GM23338 (cell line): ENCODE measurements at regions not wholly inside any gene's neighbourhood (a gene's known extent, or its start where the extent isn't known, plus 50 kb on each side); places are given as distances from the start of the nearest gene placed in this dataset.
A peak's percentile ranks its signal among the peaks of the same experiment; 100 is the strongest.

Experiments used
- ATAC-seq: fragments of 200-7000 bp; cut with Tn5 transposase; 3 replicates; pipeline ENCODE4 v1.9.1; 2020
- DNase-seq: peaks from one replicate; pipeline ENCODE4 v3.0.0-alpha.2; 2015; ENCODE audit warnings: low spot score
- H2AFZ ChIP-seq: fragments of 200-600 bp; sonication (generic); 2 replicates; pipeline ENCODE4 v1.8.0; 2016; ENCODE audit warnings: antibody characterized with exemption, mild to moderate bottlenecking, moderate library complexity
- H3F3A ChIP-seq: fragments of 200-600 bp; sonication (generic); replicated peaks from 2 replicates; pipeline ENCODE4 v1.8.0; 2017; ENCODE audit warnings: antibody characterized with exemption, mixed run types, low read depth
- H3K27ac ChIP-seq: fragments of 200-600 bp; sonication (generic); 2 replicates; pipeline ENCODE4 v1.6.1; 2016; ENCODE audit warnings: low read depth
- H3K27me3 ChIP-seq: fragments of 200-600 bp; sonication (generic); 2 replicates; pipeline ENCODE4 v1.8.0; 2016; ENCODE audit warnings: mild to moderate bottlenecking, mixed run types, moderate library complexity; ENCODE audit not compliant: insufficient read depth
- H3K36me3 ChIP-seq: fragments of 200-600 bp; sonication (generic); 2 replicates; pipeline ENCODE4 v1.8.0; 2016; ENCODE audit warnings: mild to moderate bottlenecking; ENCODE audit not compliant: insufficient read depth
- H3K4me1 ChIP-seq: fragments of 200-600 bp; sonication (generic); 2 replicates; pipeline ENCODE4 v1.8.0; 2016; ENCODE audit warnings: mild to moderate bottlenecking, moderate library complexity; ENCODE audit not compliant: insufficient read depth
- H3K4me2 ChIP-seq: fragments of 200-600 bp; sonication (generic); 2 replicates; pipeline ENCODE4 v1.7.1; 2017; ENCODE audit warnings: mixed run types
- H3K4me3 ChIP-seq: fragments of 200-600 bp; sonication (generic); 2 replicates; pipeline ENCODE4 v1.6.1; 2016; ENCODE audit warnings: mixed run types
- H3K79me2 ChIP-seq: fragments of 200-600 bp; sonication (generic); replicated peaks from 2 replicates; pipeline ENCODE4 v1.8.0; 2017; ENCODE audit warnings: mild to moderate bottlenecking; ENCODE audit not compliant: insufficient read depth
- H3K9me2 ChIP-seq: fragments of 200-600 bp; sonication (generic); 2 replicates; pipeline ENCODE4 v1.8.0; 2017; ENCODE audit not compliant: insufficient read depth
- H4K20me1 ChIP-seq: fragments of 200-600 bp; sonication (generic); replicated peaks from 2 replicates; pipeline ENCODE4 v1.8.0; 2017; ENCODE audit warnings: mild to moderate bottlenecking; ENCODE audit not compliant: insufficient read depth
- H3K27ac Mint-ChIP-seq: 2 replicates; pipeline ENCODE4 v1.8.0; 2020; ENCODE audit warnings: inconsistent platforms, mild to moderate bottlenecking, moderate library complexity, mixed read lengths
- H3K27me3 Mint-ChIP-seq: 3 replicates; pipeline ENCODE4 v1.8.0; 2022; ENCODE audit warnings: low read depth, mild to moderate bottlenecking, moderate library complexity, mixed read lengths, inconsistent platforms; ENCODE audit not compliant: insufficient read depth, poor library complexity
- H3K36me3 Mint-ChIP-seq: 3 replicates; pipeline ENCODE4 v1.8.0; 2021; ENCODE audit warnings: low read depth, mild to moderate bottlenecking, inconsistent platforms, moderate library complexity, mixed read lengths
- H3K4me1 Mint-ChIP-seq: 3 replicates; pipeline ENCODE4 v1.8.0; 2020; ENCODE audit warnings: mild to moderate bottlenecking, inconsistent platforms, mixed read lengths
- H3K4me3 Mint-ChIP-seq: 3 replicates; pipeline ENCODE4 v1.8.0; 2021; ENCODE audit warnings: moderate library complexity, mild to moderate bottlenecking, inconsistent platforms, mixed read lengths
- H3K9me3 Mint-ChIP-seq: 3 replicates; pipeline ENCODE4 v1.8.0; 2020; ENCODE audit warnings: moderate library complexity, mild to moderate bottlenecking, inconsistent platforms, mixed read lengths
- CREB1 ChIP-seq: fragments of 250-450 bp; sonication (Bioruptor Pico); IDR thresholded peaks from 2 replicates; pipeline ENCODE4 v1.5.0; 2020; ENCODE audit warnings: low read depth, mild to moderate bottlenecking, moderate library complexity
- EZH2 ChIP-seq: fragments of 200-600 bp; sonication (generic); IDR thresholded peaks from one replicate; pipeline ENCODE4 v1.8.0; 2017; ENCODE audit warnings: antibody characterized with exemption, mild to moderate bottlenecking, low read depth; ENCODE audit not compliant: unreplicated experiment
- EZH2phosphoT487 ChIP-seq: fragments of 200-600 bp; sonication (generic); IDR thresholded peaks from one replicate; pipeline ENCODE4 v1.8.1; 2018; ENCODE audit warnings: antibody characterized with exemption; ENCODE audit not compliant: unreplicated experiment
- JUNB ChIP-seq: IDR thresholded peaks from one replicate; pipeline ENCODE4 v1.6.1; 2016; ENCODE audit warnings: antibody characterized with exemption; ENCODE audit not compliant: unreplicated experiment
- NANOG ChIP-seq: IDR thresholded peaks from 2 replicates; pipeline ENCODE4 v1.6.1; 2016; ENCODE audit warnings: antibody characterized with exemption, borderline replicate concordance
- POLR2AphosphoS5 ChIP-seq: IDR thresholded peaks from 2 replicates; pipeline ENCODE4 v1.6.1; 2016; ENCODE audit warnings: antibody characterized with exemption, low read depth
- STAT1 ChIP-seq: IDR thresholded peaks from one replicate; pipeline ENCODE4 v1.6.1; 2016; ENCODE audit warnings: antibody characterized with exemption; ENCODE audit not compliant: unreplicated experiment
- ZNF114 ChIP-seq: fragments of 250-450 bp; sonication (Bioruptor Pico); IDR thresholded peaks from 2 replicates; pipeline ENCODE4 v1.5.0; 2020; ENCODE audit warnings: mild to moderate bottlenecking, moderate library complexity
- ZNF331 ChIP-seq: fragments of 250-450 bp; sonication (Bioruptor Pico); IDR thresholded peaks from 2 replicates; pipeline ENCODE4 v1.5.0; 2020; ENCODE audit warnings: low read depth, mild to moderate bottlenecking, moderate library complexity
- TF ChIP-seq, protein P1 (sequence below): IDR thresholded peaks from one replicate; pipeline ENCODE4 v1.6.1; 2018; ENCODE audit warnings: antibody characterized with exemption; ENCODE audit not compliant: unreplicated experiment
- TF ChIP-seq, protein P2 (sequence below): fragments of 250-450 bp; sonication (Bioruptor Pico); IDR thresholded peaks from 2 replicates; pipeline ENCODE4 v1.5.0; 2020; ENCODE audit warnings: mild to moderate bottlenecking, moderate library complexity
- TF ChIP-seq, protein P3 (sequence below): IDR thresholded peaks from 2 replicates; pipeline ENCODE4 v1.6.1; 2016; ENCODE audit warnings: antibody characterized with exemption
- TF ChIP-seq, protein P4 (sequence below), 2 experiments: fragments of 200-600 bp in 1 of 2; sonication (generic) in 1 of 2; conservative IDR thresholded peaks; 2 replicates each; pipeline versions ENCODE4 v1.5.1 to v1.6.1; 2016 to 2017; ENCODE audit warnings: antibody characterized with exemption in 2 of 2, low read depth in 2 of 2, mild to moderate bottlenecking in 2 of 2, moderate library complexity in 1 of 2

DNA sequence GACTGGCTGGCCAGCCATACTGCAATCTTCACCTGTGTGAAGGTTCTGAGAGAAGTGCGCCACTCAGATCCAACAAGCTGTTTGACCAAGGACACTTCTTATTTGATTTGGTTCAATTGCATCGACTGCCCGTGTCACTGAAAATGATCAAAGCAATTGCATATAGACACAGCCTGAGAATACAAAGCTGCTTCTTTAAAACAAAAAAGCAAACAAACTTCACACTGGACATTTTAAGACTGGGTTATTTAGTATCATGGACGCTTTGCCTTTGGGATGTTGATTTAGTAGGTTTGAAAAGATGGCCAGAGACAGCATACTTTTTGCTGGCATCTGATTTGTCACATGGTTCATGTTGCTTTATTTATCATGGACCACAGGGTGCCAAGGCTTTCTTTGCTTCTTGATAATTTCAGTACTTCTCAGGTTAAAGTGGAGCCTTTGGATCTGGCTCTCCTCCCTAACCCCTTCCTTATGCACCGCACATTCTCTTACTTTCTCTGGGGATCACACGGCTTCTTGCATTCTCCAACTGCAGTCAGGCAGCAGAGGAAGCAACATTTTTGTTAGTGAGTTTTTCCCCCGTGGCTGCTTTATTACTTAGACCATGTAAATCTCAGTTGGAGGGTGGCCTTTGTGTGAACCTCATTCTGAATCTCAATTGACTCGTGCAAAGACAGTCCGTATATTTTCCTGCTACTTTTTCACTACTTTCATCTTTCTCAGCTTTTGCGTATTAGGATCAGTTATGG lies 151.0 kb downstream of the CD47 start:
- no peak overlapping the region for H3K27ac ChIP-seq
- no peaks in the 10 kb centered on the region for H3K9me3 Mint-ChIP-seq
- H2AFZ ChIP-seq = peak overlapping the region; percentile 25

More for the DNA sequence above, 151.0 kb downstream of the CD47 start:
- H3K9me2 ChIP-seq = no peaks in the 10 kb centered on the region; the same call in 1 of the 2 replicates
- H3K27ac Mint-ChIP-seq = no peak overlapping the region
- H3K79me2 ChIP-seq = no peaks in the 10 kb centered on the region
- no peaks in the 10 kb centered on the region for H3K27me3 Mint-ChIP-seq
- no peaks in the 10 kb centered on the region for H3F3A ChIP-seq
- H3K27me3 ChIP-seq = no peaks in the 10 kb centered on the region
- TF ChIP-seq, protein P1, sequence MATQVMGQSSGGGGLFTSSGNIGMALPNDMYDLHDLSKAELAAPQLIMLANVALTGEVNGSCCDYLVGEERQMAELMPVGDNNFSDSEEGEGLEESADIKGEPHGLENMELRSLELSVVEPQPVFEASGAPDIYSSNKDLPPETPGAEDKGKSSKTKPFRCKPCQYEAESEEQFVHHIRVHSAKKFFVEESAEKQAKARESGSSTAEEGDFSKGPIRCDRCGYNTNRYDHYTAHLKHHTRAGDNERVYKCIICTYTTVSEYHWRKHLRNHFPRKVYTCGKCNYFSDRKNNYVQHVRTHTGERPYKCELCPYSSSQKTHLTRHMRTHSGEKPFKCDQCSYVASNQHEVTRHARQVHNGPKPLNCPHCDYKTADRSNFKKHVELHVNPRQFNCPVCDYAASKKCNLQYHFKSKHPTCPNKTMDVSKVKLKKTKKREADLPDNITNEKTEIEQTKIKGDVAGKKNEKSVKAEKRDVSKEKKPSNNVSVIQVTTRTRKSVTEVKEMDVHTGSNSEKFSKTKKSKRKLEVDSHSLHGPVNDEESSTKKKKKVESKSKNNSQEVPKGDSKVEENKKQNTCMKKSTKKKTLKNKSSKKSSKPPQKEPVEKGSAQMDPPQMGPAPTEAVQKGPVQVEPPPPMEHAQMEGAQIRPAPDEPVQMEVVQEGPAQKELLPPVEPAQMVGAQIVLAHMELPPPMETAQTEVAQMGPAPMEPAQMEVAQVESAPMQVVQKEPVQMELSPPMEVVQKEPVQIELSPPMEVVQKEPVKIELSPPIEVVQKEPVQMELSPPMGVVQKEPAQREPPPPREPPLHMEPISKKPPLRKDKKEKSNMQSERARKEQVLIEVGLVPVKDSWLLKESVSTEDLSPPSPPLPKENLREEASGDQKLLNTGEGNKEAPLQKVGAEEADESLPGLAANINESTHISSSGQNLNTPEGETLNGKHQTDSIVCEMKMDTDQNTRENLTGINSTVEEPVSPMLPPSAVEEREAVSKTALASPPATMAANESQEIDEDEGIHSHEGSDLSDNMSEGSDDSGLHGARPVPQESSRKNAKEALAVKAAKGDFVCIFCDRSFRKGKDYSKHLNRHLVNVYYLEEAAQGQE = no peak
- TF ChIP-seq ZNF114 (CRISPR knock-in tag) = no peak
- no peak for TF ChIP-seq POLR2AphosphoS5
- no peak for TF ChIP-seq EZH2
- no peak for TF ChIP-seq JUNB
- TF ChIP-seq NANOG = no peak
- TF ChIP-seq, protein P2, sequence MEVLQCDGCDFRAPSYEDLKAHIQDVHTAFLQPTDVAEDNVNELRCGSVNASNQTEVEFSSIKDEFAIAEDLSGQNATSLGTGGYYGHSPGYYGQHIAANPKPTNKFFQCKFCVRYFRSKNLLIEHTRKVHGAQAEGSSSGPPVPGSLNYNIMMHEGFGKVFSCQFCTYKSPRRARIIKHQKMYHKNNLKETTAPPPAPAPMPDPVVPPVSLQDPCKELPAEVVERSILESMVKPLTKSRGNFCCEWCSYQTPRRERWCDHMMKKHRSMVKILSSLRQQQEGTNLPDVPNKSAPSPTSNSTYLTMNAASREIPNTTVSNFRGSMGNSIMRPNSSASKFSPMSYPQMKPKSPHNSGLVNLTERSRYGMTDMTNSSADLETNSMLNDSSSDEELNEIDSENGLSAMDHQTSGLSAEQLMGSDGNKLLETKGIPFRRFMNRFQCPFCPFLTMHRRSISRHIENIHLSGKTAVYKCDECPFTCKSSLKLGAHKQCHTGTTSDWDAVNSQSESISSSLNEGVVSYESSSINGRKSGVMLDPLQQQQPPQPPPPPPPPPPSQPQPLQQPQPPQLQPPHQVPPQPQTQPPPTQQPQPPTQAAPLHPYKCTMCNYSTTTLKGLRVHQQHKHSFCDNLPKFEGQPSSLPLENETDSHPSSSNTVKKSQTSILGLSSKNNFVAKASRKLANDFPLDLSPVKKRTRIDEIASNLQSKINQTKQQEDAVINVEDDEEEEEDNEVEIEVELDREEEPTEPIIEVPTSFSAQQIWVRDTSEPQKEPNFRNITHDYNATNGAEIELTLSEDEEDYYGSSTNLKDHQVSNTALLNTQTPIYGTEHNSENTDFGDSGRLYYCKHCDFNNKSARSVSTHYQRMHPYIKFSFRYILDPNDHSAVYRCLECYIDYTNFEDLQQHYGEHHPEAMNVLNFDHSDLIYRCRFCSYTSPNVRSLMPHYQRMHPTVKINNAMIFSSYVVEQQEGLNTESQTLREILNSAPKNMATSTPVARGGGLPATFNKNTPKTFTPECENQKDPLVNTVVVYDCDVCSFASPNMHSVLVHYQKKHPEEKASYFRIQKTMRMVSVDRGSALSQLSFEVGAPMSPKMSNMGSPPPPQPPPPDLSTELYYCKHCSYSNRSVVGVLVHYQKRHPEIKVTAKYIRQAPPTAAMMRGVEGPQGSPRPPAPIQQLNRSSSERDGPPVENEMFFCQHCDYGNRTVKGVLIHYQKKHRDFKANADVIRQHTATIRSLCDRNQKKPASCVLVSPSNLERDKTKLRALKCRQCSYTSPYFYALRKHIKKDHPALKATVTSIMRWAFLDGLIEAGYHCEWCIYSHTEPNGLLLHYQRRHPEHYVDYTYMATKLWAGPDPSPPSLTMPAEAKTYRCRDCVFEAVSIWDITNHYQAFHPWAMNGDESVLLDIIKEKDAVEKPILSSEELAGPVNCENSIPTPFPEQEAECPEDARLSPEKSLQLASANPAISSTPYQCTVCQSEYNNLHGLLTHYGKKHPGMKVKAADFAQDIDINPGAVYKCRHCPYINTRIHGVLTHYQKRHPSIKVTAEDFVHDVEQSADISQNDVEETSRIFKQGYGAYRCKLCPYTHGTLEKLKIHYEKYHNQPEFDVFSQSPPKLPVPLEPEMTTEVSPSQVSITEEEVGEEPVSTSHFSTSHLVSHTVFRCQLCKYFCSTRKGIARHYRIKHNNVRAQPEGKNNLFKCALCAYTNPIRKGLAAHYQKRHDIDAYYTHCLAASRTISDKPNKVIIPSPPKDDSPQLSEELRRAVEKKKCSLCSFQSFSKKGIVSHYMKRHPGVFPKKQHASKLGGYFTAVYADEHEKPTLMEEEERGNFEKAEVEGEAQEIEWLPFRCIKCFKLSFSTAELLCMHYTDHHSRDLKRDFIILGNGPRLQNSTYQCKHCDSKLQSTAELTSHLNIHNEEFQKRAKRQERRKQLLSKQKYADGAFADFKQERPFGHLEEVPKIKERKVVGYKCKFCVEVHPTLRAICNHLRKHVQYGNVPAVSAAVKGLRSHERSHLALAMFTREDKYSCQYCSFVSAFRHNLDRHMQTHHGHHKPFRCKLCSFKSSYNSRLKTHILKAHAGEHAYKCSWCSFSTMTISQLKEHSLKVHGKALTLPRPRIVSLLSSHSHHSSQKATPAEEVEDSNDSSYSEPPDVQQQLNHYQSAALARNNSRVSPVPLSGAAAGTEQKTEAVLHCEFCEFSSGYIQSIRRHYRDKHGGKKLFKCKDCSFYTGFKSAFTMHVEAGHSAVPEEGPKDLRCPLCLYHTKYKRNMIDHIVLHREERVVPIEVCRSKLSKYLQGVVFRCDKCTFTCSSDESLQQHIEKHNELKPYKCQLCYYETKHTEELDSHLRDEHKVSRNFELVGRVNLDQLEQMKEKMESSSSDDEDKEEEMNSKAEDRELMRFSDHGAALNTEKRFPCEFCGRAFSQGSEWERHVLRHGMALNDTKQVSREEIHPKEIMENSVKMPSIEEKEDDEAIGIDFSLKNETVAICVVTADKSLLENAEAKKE (CRISPR knock-in tag) = no peak
- no peak for TF ChIP-seq CREB1 (CRISPR knock-in tag)
- TF ChIP-seq, protein P3, sequence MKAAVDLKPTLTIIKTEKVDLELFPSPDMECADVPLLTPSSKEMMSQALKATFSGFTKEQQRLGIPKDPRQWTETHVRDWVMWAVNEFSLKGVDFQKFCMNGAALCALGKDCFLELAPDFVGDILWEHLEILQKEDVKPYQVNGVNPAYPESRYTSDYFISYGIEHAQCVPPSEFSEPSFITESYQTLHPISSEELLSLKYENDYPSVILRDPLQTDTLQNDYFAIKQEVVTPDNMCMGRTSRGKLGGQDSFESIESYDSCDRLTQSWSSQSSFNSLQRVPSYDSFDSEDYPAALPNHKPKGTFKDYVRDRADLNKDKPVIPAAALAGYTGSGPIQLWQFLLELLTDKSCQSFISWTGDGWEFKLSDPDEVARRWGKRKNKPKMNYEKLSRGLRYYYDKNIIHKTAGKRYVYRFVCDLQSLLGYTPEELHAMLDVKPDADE = no peak
- no peak for TF ChIP-seq STAT1
- TF ChIP-seq ZNF331 (CRISPR knock-in tag) = no peak
- no peak for TF ChIP-seq EZH2phosphoT487
- TF ChIP-seq, protein P4, sequence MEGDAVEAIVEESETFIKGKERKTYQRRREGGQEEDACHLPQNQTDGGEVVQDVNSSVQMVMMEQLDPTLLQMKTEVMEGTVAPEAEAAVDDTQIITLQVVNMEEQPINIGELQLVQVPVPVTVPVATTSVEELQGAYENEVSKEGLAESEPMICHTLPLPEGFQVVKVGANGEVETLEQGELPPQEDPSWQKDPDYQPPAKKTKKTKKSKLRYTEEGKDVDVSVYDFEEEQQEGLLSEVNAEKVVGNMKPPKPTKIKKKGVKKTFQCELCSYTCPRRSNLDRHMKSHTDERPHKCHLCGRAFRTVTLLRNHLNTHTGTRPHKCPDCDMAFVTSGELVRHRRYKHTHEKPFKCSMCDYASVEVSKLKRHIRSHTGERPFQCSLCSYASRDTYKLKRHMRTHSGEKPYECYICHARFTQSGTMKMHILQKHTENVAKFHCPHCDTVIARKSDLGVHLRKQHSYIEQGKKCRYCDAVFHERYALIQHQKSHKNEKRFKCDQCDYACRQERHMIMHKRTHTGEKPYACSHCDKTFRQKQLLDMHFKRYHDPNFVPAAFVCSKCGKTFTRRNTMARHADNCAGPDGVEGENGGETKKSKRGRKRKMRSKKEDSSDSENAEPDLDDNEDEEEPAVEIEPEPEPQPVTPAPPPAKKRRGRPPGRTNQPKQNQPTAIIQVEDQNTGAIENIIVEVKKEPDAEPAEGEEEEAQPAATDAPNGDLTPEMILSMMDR (conservative IDR thresholded peaks at IDR 0.05; ENCODE audit: low read depth in 2 of 2) = no peak
- peaks cover 4% of the 10 kb centered on the region; the same call in 1 of the 2 replicates for H3K4me1 ChIP-seq
- peaks cover 10% of the 10 kb centered on the region; the same call in 2 of the 3 replicates for H3K4me1 Mint-ChIP-seq
- ATAC-seq = no peak
- no peak overlapping the region for H3K4me2 ChIP-seq
- H3K36me3 ChIP-seq = no peaks in the 10 kb centered on the region
- DNase-seq = no peak
- H3K4me3 Mint-ChIP-seq = no peak overlapping the region
- no peak overlapping the region for H3K4me3 ChIP-seq
- H3K36me3 Mint-ChIP-seq = no peaks in the 10 kb centered on the region
- no peaks in the 10 kb centered on the region; the same call in 1 of the 2 replicates for H4K20me1 ChIP-seq
